GM03348 (cell line): ENCODE measurements at regions not wholly inside any gene's neighbourhood (a gene's known extent, or its start where the extent isn't known, plus 50 kb on each side); places are given as distances from the start of the nearest gene placed in this dataset.

ENCODE experiments used
- DNase-seq: peaks from one replicate; pipeline ENCODE4 v3.0.0; 2012; ENCODE audit warnings: low spot score

DNA sequence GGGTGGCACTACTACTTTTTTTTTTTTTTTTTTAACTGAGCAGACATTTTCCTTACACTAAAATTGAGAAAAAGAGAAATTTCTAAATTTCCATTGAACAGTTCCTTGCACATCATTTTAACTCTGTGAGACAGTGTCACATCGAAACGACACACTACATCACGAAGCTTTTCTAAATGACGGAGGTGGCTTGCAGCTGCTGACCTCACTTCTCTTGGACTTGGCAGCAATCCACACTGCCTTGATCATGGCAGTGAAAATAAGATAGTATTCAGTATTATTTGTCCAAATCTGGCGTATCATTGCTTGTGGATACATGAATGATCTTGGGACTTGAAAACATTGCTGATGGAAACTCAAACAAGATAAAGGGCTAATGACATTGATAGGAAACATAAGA is 80.3 kb upstream of the CYYR1 start:
- no peak for DNase-seq

GRCh38 chr21:26652854-26653253 is 79.8 kb upstream of the CYYR1 start:
- no peak for DNase-seq

GRCh38 chr21:26641062-26641461 is 68.0 kb upstream of the CYYR1 start:
- DNase-seq, result no peak

- no peak for DNase-seq
Observed at GRCh38 chr21:26637201-26637745, 64.2 kb upstream of the CYYR1 start.

GRCh38 chr21:26635681-26636080 is 62.6 kb upstream of the CYYR1 start:
- DNase-seq, result no peak

DNA sequence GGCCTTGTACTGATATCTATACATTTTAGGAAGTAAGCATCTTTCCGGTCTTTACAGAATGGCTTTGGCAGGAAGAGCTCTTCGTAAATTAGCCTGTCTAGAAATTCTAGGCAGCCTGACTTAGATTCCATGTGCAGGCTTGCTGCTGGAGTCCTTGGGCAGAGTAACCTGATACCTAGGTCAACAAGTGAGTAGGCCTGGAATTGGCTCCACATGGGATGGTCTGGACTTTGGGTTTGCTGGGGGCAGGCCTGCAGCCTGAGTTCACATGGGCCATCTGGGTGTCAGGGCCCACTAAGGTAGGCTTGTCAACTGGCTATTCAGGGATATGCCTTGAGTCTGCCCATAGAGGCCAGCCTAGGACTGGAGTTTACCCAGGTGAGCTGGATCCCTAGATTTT is 59.6 kb upstream of the CYYR1 start:
- no peak for DNase-seq

DNA sequence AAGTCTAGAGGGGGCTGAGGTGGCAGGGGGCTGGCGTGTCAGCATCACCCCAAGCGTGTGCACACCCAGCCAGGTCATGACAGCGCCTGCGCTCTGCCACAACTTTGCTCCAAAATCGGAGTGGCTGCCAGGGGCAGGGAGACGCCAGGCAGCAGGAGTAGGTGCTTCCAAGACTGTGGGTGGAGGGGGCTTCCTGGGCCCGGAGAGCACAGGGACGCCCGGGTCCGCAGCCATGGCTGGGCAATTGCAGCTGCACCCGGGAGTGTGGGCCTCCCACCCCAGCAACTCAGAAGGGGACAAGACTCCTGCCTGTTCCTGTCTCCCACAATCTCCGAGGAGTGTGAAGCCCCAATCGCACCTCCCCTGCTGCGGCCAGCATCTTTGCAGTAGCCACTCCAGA is 53.1 kb upstream of the CYYR1 start:
- no peak for DNase-seq

DNA sequence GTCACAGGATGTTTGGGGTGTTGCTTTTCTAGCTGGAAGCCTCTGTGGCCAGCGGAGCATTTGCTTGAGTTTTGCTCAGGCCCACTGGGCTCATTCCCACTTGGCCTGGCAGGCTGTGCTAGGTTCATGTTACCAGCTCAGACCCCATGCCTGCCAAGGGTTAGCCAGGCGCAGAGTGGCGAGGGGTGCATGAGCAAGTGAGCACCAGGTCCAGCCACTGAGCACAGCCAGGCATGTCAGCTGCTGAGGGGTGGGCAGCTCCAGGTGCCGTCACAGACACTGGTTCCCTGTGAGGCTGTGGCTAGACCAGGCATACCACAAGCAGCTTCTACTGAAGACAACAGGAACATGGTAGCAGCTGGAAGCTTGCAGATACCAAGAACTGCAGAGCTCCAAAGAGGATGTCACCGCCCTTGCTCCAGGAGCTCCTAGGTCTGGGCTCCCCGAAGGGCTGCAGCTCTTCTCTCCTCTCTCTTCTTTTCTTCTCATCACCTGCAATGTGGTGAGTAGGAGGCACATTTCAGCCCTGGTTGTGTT is 52.0 kb upstream of the CYYR1 start:
- DNase-seq, result no peak
